ENCODE measurements at regions not wholly inside any gene's neighbourhood (a gene's known extent, or its start where the extent isn't known, plus 50 kb on each side); places are given as distances from the start of the nearest gene placed in this dataset. TPM values are rescaled to one million over a fixed set of nuclear protein-coding genes. Genes with fewer than 3 reads are reported as not detected.

DNA sequence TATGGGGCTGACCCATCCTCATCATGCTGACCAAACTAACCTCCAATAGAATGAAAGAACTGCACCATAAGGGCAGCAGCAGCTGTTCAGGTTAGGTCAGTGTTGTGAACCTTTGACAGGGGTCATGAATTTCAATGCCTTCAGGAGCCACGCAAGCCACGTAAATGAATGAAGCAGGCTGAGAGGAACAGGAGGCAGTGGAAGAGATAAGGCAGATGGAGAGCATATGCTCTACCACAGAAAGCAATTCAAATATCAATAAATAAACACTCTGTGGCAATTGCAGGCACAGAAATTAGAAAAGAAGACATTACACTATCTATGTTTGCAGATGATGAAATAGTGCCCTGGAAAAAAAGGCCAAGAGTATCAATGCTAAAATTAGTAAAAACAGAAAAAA, 56.3 kb downstream of the SCG2 start:
- Histone ChIP-seq H3F3A (ENCODE audit: low read depth) (no peaks in the 10 kb centered on the region), H3K36me3 (no peaks in the 10 kb centered on the region), H3K27ac (no peak overlapping the region), H3K79me2 (ENCODE audit: low read depth) (no peaks in the 10 kb centered on the region), H3K9ac (no peak overlapping the region), H3K4me3 (no peak overlapping the region), H3K9me3 (ENCODE audit: low read depth) (no peaks in the 10 kb centered on the region), H3K4me2 (no peak overlapping the region), H3K4me1 (no peaks in the 10 kb centered on the region), H2AFZ (replicated peaks) (no peak overlapping the region), H4K20me1 (ENCODE audit: low read depth) (no peaks in the 10 kb centered on the region), H3K27me3 (no peaks in the 10 kb centered on the region)
- no peak for DNase-seq (ENCODE audit: low spot score)
- TF ChIP-seq EZH2 (IDR thresholded peaks at IDR 0.05) (no peak), EZH2phosphoT487 (IDR thresholded peaks at IDR 0.05) (no peak)
- TF ChIP-seq, protein P1, sequence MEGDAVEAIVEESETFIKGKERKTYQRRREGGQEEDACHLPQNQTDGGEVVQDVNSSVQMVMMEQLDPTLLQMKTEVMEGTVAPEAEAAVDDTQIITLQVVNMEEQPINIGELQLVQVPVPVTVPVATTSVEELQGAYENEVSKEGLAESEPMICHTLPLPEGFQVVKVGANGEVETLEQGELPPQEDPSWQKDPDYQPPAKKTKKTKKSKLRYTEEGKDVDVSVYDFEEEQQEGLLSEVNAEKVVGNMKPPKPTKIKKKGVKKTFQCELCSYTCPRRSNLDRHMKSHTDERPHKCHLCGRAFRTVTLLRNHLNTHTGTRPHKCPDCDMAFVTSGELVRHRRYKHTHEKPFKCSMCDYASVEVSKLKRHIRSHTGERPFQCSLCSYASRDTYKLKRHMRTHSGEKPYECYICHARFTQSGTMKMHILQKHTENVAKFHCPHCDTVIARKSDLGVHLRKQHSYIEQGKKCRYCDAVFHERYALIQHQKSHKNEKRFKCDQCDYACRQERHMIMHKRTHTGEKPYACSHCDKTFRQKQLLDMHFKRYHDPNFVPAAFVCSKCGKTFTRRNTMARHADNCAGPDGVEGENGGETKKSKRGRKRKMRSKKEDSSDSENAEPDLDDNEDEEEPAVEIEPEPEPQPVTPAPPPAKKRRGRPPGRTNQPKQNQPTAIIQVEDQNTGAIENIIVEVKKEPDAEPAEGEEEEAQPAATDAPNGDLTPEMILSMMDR (IDR thresholded peaks at IDR 0.05) = no peak
- H3K9me3 Mint-ChIP-seq = peaks cover 3% of the 10 kb centered on the region
- no peak overlapping the region for H3K27ac Mint-ChIP-seq
- H3K36me3 Mint-ChIP-seq = no peaks in the 10 kb centered on the region
- peaks cover 23% of the 10 kb centered on the region for H3K4me1 Mint-ChIP-seq
- no peak overlapping the region for H3K4me3 Mint-ChIP-seq
- no peaks in the 10 kb centered on the region for H3K27me3 Mint-ChIP-seq (ENCODE audit: insufficient read depth, low read depth)

Small RNAs in the stretch of these regions (small RNA-seq; reads per million reads assigned to genes)
- gene HIGD1AP4 (not detected), gene RN7SL807P (not detected)

Measured in neural progenitor cell (in vitro differentiated cells).